ENCODE measurements at regions not wholly inside any gene's neighbourhood (a gene's known extent, or its start where the extent isn't known, plus 50 kb on each side); places are given as distances from the start of the nearest gene placed in this dataset.

GRCh38 chr7:155995183-155995612 lies 182.9 kb upstream of the SHH start:
- no peak for DNase-seq (ENCODE audit: low spot score)

- DNase-seq (ENCODE audit: low spot score): no peak
Measured at GRCh38 chr7:155994279-155994811, 182.1 kb upstream of the SHH start.

GRCh38 chr7:155993420-155994278 lies 181.4 kb upstream of the SHH start:
- DNase-seq (ENCODE audit: low spot score): no peak

DNA sequence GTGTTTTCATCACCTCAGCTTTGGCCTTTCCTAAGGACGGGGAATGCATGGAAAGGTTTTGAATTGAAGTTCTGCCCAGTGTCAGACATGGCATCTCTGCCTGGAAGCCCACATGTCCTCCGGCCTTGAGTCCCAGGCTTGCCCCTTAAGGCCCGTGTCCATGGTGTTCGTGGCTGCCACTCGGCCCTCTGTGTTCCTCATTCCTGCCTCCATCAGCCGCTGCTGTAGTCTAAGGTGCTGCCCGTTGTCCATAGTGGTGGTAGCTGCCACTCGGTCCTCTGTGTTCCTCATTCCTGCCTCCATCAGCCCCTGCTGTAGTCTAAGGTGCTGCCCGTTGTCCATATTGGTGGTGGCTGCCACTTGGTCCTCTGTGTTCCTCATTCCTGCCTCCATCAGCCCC lies 180.7 kb upstream of the SHH start:
- DNase-seq (ENCODE audit: low spot score): no peak

GRCh38 chr7:155992538-155992937 lies 180.3 kb upstream of the SHH start:
- no peak for DNase-seq (ENCODE audit: low spot score)

GRCh38 chr7:155992107-155992506 lies 179.8 kb upstream of the SHH start:
- DNase-seq (ENCODE audit: low spot score): no peak

- DNase-seq (ENCODE audit: low spot score): no peak
Measured at GRCh38 chr7:155991470-155991869, 179.2 kb upstream of the SHH start.

DNA sequence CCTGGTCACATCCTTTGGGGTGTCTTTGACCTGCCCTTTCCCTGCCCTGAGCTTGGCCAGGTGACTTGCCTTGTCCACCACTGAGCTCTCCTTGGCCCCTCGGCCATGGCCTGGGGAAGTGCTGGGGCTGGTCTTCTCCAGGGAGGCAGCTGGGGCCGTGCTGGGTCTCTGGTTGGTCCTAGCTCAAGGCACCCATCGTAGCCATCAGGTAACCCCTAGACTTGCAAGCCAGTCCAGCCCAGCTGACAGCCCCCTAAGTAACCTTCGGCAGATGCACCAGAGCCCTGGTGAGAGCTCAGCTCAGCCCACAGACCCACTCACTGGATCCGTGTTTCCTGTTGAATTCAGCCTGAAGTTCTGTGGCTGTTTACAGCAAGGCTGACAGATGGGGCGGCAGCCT lies 176.2 kb upstream of the SHH start:
- no peak for DNase-seq (ENCODE audit: low spot score)

DNA sequence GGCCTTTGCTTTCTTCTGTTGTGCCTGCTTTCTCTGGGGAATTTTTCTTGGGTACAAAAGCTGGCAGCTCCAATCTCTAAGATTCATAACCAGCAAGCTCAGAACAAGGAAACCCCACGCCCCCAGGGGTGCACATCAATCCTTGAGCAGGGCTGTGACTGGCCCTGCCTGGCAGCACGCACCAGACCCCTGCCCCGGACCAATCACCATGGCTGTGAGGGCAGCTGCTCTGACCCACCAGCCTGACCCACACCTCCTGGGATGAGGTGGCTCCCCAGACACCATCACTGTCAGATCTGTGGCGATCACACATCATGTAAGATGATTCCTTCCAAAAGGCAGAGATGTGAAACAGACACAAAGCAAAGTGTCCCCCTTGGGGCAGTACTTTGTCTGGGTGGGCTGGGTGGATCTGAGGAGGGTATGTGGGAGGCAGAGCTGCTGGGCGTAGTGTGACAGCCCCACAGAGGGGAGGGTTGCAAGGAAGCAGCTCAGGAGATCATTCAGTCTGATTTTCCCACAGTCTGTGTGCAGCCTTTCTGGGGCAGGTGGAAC lies 175.5 kb upstream of the SHH start:
- no peak for DNase-seq (ENCODE audit: low spot score)

GRCh38 chr7:155986497-155987160 lies 174.4 kb upstream of the SHH start:
- no peak for DNase-seq (ENCODE audit: low spot score)

DNA sequence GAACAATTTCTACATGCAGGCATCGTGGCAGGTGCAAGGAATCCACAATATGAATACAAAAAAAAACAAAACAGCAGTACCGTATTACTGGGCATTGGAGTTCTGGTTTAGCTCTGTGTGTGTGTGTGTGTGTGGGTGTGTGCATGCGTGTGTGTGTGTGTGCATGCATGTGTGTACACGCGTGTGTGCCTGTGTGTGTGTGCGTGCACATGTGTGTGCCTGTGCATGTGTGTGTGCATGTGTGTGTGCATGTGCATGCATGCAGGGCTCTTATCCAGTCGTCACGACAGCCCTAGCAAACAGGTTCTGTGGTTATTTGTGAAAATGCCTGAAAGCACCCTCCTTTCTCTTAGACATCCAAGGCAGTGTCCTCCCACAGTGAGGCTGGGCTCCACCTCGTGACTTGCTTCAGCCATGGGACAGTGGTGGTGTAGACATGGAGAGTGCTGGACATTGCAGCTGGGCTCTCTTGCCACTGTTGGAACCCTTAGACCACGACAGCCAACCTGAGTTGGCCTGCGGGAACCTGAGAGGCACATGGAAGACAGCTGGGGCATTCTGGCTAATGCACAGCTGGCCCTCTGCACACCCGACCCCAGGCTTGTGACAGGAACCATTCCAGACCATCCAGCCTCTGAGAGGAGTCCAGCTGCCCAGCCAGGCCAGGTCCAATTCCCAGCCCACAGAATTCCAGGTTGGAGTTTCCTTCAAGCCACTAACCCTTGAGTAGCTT lies 173.4 kb upstream of the SHH start:
- no peak for DNase-seq (ENCODE audit: low spot score)

- DNase-seq (ENCODE audit: low spot score): no peak
Measured at GRCh38 chr7:155984609-155985405, 172.5 kb upstream of the SHH start.

GRCh38 chr7:155984028-155984580 lies 171.8 kb upstream of the SHH start:
- DNase-seq (ENCODE audit: low spot score): no peak

DNA sequence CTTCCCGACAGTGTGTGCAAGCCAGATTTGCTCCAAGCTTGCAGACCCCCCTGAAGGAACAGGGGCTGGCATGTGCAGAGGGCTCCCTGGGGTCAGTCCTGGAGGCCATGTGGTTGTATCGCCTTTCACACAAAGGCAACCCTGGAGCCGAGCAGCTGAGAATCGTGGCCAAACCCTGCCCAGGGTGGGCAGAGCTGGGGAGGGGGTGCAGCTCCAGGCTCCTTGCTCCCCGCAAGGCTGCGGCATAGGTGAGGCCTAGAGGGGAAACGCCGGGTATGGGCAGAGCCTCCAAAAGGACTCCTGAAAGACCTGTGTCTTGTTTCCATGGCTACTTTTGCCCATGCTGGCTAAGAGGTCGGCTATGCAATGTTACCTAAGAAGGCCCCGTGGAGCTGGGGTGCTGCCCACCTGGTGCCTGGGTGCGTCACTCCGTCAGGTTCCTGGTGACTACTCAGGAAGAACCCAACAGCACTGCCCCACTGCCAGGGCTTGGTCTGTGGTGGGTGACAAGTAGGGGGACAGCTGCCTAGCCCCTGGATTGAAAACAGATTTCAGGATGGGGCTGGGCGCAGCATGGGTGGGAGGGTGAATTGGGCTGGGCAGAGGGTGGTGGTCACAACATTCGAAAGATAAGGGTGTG lies 171.0 kb upstream of the SHH start:
- no peak for DNase-seq (ENCODE audit: low spot score)

DNA sequence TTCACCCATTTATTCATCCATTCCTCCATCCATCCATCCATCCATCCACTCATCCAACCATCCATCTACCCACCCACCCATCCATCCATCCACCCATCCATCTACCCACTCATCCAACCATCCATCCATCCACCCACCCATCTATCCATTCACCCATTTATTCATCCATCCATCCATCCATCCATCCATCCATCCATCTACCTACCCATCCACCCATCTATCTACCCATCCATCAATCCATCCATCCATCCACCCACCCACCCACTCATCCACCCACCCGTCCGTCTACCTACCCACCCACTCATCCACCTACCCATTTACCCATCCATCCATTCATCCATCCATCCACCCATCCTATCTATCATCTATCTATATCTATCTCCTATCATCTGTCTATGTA lies 169.4 kb upstream of the SHH start:
- no peak for DNase-seq (ENCODE audit: low spot score)

DNA sequence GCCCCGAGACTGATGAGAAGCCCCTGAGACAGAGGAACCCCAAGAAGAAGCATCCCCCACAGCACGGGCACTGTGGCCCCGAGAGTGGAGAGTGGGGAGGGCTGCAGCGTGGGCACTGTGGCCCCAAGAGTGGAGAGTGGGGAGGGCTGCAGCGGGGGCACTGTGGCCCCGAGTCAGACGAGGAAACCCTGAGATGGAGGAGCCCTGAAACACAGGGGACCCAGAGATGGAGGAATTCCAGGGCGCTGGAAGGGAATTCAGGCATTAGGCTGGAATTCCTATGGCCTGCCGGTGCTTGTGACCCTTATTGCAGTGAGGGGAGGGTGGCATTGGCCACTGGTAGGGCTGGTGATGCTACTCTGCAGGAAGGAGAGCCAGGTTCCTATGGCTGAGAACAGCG lies 168.6 kb upstream of the SHH start:
- no peak for DNase-seq (ENCODE audit: low spot score)

- DNase-seq (ENCODE audit: low spot score): no peak
Measured at GRCh38 chr7:155979994-155980393, 167.7 kb upstream of the SHH start.

GRCh38 chr7:155979566-155979965 lies 167.3 kb upstream of the SHH start:
- DNase-seq (ENCODE audit: low spot score): no peak

DNA sequence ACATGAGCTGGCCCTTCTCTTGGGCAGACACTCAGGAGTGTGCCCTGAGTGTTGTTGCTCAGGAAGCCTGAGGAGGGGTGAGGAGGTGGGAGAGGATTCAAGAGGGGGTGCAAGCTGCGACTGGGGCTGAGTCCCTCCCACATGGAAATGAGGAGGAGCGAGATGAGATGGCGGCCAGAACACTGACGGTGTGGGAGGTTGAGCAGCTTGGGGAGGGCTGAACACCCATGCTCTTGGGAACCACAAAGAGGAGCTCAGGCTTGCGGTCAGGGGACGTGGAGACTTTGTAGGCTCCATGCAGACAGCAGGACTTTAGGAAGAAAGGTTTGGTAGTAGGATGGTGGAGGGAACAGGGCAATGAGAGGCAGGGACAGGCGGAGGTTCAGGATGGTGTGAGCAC lies 163.2 kb upstream of the SHH start:
- no peak for DNase-seq (ENCODE audit: low spot score)

GRCh38 chr7:155974186-155974897 lies 162.1 kb upstream of the SHH start:
- DNase-seq (ENCODE audit: low spot score): no peak

Data from A172 (cell line).